LHCN-M2 (cell line): ENCODE measurements at regions not wholly inside any gene's neighbourhood (a gene's known extent, or its start where the extent isn't known, plus 50 kb on each side); places are given as distances from the start of the nearest gene placed in this dataset.
"Not testable (repeated sequence)": the region's sequence is repeated elsewhere in the genome, so short reads cannot be mapped to it uniquely, and the experiment has no call there.

ENCODE experiments used
- DNase-seq: peaks from one replicate; pipeline ENCODE4 v3.0.0-alpha.2; 2012; ENCODE audit warnings: low read depth

GRCh38 chr20:57774951-57775350, 65.1 kb upstream of the PMEPA1 start:
- DNase-seq = no peak

DNA sequence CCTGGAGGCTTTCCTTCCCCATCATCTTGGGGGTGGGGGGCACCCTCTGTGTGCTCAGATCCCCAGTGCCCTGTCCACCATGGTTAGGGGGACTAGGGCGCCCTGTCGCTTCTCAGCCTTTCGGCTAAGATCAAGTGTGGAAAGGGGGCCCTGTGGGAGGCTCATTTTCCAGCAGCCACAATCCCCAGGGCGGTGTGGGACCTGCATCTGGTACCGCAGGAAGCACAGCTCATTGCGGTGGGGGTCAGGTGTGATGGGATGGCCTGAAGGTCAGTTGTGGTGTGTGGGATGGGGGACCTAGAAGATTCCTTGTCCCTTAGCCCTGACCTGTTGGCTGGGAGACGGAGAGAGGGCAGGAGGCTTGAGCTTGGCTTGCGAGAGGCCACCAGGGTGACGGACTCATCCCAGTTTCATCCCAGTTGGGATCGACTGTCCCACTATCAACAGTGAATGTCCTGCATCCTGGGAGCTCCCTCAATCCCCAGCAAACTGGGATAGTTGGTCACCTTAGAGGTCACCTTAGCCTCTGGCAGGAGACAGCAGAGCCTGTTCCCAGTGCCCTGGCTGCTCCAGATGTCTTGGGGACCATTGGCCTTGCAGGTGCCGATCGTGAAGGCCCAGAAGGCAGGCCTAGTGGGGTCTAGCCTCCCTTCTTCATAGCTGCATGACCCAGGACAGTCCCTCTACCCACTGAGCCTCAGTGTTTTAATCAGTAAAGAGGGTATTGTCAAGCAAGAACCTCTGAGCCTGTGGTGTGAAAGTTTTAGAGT, 64.5 kb upstream of the PMEPA1 start:
- no peak for DNase-seq

DNA sequence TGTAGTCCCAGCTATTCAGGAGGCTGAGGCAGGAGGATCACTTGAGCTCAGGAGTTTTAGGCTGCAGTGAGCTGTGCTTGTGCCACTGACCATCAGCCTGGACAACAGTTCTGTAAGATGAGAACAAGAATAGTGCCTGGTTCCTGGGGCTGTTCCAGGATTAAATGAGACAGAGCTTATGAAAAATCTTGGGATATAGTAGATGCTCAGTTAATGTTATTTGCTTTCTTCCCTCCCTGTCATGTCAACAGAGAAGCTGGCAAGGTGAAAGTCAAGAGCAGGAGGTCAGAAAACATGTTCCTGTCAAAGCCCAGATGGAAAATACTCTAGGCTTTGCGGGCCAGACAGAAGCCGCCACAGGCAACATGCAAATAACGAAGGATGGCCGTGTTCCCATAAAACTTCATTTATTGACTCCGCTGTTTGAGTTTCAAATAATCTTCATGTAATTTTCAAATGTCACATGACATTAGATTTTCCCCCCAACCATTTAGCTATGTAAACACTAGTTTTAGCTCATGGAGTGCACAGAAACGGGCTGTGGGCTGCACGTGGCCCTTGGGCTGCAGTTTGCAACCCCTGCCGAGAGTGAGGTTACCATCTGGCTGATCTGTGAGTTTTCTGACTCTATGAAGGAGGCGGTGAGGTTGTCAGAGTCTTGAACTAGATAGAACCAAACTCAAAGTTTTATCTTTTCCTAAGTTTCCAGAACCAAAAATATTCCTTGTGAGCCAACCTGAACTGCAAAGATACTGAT, 63.4 kb upstream of the PMEPA1 start:
- no peak for DNase-seq

DNA sequence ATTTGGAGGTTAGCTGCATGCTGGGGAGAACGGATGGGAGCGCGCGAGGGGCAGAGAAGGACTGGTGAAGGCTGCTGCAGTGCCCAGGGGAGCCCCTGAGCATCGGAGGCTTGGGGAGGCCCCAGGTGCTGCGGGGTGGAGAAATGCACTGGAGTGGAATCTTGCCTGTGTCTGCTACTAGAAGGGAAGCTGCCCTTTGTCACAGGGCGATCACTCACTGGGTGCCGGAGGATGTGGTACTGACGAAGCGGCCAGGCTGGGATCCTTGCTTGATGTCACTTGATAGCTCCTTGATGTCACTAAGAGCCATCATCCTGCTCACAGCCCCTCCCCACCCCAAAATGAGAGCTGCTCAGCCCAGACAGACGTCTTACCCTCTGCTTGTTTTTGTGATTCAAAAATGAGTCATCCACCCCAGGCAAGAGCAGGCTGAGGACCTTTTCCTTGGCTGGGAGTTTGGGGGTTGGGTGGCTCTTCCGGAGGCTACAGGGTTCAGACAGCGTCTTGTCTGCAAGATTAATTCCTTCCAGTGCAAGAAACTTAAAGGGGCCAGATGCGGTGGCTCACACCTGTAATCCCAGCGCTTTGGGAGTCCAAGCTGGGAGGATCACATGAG, 62.6 kb upstream of the PMEPA1 start:
- DNase-seq = peak; percentile 83

- no peak for DNase-seq
Observed at GRCh38 chr20:57770852-57771720, 61.3 kb upstream of the PMEPA1 start.

GRCh38 chr20:57770401-57770800, 60.6 kb upstream of the PMEPA1 start:
- DNase-seq = not testable (repeated sequence)

- no peak for DNase-seq
Observed at GRCh38 chr20:57769756-57770155, 59.9 kb upstream of the PMEPA1 start.

DNA sequence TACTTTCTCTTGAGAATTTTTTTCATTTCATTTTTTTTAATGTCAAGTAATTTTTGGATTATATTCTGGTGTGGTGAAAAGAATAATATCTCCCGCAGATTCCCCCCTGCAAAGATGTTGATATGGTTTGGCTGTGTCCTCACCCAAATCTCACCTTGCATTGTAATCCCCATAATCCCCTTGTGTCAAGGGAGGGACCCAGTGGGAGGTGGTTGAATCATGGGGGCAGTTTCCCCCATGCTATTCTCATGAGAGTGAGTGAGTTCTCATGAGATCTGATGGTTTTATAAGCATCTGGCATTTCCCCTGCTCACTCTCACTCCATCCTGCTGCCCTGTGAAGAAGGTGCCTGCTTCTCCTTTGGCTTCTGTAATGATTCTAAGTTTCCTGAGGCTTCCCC, 58.7 kb upstream of the PMEPA1 start:
- no peak for DNase-seq

DNA sequence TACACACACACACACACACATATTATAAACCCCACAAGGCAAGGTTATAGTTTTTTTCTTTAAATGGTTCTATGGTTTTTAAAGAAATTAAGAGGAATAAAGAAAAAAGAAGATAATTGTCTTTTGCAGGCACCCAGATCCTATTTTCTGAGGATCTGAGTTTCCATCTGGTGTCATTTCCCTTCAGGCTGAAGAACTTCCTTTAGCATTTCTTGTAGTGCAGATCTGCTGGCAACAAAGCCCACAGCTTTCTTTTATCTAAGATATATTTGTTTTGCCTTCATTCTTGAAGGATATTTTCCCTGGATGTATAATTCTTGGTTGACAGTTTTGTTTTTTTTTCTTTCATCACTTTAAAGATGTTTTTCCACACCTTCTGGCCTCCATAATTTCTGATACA, 57.6 kb upstream of the PMEPA1 start:
- no peak for DNase-seq

- no peak for DNase-seq
Observed at GRCh38 chr20:57763235-57763595, 53.4 kb upstream of the PMEPA1 start.

- DNase-seq = no peak
Observed at GRCh38 chr20:57762531-57763234, 52.9 kb upstream of the PMEPA1 start.

DNA sequence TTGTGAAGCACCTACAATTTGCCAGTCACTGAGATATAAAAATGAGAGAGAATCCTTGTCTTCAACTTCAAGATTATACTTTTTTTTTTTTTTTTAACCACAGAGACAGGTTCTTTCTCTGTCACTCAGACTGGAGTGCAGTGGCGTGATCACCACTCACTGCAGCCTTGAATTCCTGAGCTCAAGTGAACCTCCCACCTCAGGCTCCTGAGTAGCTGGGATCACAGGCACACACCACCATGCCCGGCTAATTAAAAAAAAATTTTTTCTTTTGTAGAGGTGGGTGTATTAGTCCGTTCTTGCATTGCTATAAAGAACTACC, 51.6 kb upstream of the PMEPA1 start:
- no peak for DNase-seq

GRCh38 chr20:57760698-57761412, 51.0 kb upstream of the PMEPA1 start:
- no peak for DNase-seq

- DNase-seq = no peak
Observed at GRCh38 chr20:57759724-57760123, 49.9 kb upstream of the PMEPA1 start.
